ENCODE measurements at regions not wholly inside any gene's neighbourhood (a gene's known extent, or its start where the extent isn't known, plus 50 kb on each side); places are given as distances from the start of the nearest gene placed in this dataset.

- TF ChIP-seq, protein P1, sequence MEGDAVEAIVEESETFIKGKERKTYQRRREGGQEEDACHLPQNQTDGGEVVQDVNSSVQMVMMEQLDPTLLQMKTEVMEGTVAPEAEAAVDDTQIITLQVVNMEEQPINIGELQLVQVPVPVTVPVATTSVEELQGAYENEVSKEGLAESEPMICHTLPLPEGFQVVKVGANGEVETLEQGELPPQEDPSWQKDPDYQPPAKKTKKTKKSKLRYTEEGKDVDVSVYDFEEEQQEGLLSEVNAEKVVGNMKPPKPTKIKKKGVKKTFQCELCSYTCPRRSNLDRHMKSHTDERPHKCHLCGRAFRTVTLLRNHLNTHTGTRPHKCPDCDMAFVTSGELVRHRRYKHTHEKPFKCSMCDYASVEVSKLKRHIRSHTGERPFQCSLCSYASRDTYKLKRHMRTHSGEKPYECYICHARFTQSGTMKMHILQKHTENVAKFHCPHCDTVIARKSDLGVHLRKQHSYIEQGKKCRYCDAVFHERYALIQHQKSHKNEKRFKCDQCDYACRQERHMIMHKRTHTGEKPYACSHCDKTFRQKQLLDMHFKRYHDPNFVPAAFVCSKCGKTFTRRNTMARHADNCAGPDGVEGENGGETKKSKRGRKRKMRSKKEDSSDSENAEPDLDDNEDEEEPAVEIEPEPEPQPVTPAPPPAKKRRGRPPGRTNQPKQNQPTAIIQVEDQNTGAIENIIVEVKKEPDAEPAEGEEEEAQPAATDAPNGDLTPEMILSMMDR (IDR thresholded peaks at IDR 0.05): no peak
- no peak for TF ChIP-seq POLR2A (IDR thresholded peaks at IDR 0.05)
Measured at GRCh38 chr11:114984611-114985163, 306.4 kb downstream of the NXPE2 start.

All from adrenal gland (tissue), 5 donors.